ENCODE measurements at regions not wholly inside any gene's neighbourhood (a gene's known extent, or its start where the extent isn't known, plus 50 kb on each side); places are given as distances from the start of the nearest gene placed in this dataset.

- TF ChIP-seq CTCF (IDR thresholded peaks at IDR 0.05): no peak
- no peak for TF ChIP-seq REST (IDR thresholded peaks at IDR 0.05; ENCODE audit: insufficient read depth in 1 of 2, low read depth in 2 of 2, low read length in 1 of 2)
- no peak for TF ChIP-seq POLR2AphosphoS5 (IDR thresholded peaks at IDR 0.05; ENCODE audit: low read depth, low read length)
Measured at GRCh38 chr4:66972087-66972486, 573.2 kb downstream of the CENPC start.

Data from Panc1 (cell line).